NCI-H2029 treated with DMSO at 0.1 percent for 48 hours (cell line): ENCODE measurements at regions not wholly inside any gene's neighbourhood (a gene's known extent, or its start where the extent isn't known, plus 50 kb on each side); places are given as distances from the start of the nearest gene placed in this dataset.
A peak's percentile ranks its signal among the peaks of the same experiment; 100 is the strongest.

Source experiments
- DNase-seq: peaks from one replicate; lab custom pipeline; 2025; lab: John Stamatoyannopoulos, UW

DNA sequence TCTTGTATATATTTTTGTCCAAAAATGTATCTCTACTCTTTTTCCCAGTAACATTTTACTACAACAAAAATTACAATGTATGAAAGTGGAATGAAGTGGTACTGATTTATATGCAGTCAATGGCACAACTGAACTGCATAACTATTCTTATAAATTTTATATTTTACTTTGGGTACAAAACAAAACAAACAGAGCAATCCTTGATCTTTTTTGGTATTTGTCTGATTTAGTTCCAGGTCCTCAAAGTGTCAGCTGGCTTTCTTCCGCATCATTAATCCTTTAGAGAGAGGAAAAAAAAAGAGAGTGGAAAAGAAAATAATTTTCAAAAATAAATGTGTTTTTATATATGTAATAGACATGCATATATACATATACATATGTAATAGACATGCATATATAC is 252.4 kb upstream of the SLIT2 start:
- no peak for DNase-seq

- DNase-seq = no peak
Observed at GRCh38 chr4:19993242-19993641, 258.5 kb upstream of the SLIT2 start.

- DNase-seq = no peak
Observed at GRCh38 chr4:19992471-19993093, 259.1 kb upstream of the SLIT2 start.

DNA sequence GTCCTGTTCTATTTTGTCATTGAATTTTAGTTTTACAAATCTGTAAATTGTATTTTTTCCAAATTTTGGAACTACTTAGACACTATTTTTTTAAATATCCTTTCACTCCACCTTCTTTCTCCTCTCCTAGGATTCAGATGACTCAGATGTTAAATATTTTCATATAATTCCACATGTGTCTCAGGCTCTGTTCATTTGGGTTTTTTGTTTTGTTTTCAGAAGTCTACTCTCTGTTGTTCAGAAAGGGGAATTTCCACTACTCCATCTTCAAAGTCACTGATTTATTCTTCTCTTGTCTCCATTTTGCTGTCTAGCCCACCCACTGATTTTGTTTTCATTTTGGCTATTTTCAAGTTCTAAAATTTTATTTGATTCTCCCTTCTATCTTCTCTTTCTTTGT is 264.0 kb upstream of the SLIT2 start:
- DNase-seq = no peak

GRCh38 chr4:19983072-19983471 is 268.6 kb upstream of the SLIT2 start:
- no peak for DNase-seq

DNA sequence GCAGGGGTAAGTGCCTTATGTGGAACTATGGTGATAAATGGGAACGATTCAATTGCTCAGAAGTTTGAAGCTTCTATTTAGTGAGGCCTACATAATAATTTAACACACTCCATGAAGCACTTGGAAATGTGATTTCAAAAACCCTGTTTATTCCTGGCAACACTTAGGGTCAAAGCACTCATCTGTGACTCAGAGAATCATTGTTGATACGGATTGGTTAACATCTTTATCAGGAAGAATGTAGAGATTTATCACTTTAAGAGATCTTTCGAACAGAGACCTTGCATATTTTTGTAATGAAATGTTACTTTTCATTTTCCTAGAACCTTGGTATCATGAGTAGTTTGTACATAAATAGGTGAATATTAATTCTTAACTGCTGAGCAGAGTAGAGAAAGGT is 269.1 kb upstream of the SLIT2 start:
- DNase-seq = no peak

GRCh38 chr4:19971829-19972228 is 279.9 kb upstream of the SLIT2 start:
- DNase-seq = no peak

DNA sequence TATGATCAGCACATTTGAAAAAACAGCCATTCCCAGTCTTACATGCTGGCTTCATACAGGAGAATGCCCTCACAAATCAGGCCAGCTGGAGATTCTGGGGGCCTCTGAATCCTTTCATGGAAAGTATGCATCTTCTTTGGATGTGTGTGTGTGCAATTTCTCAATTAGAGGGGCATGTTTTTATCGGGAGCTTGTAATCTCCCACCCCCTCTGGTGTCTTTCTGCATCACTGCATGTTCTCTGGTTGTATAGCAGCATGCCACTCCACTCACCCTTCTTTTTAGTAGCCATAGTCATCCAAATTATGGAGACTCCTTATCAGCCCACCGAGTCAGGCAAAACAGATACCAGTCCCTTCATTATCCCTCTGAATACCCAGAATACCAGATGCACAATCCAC is 282.2 kb upstream of the SLIT2 start:
- no peak for DNase-seq

DNA sequence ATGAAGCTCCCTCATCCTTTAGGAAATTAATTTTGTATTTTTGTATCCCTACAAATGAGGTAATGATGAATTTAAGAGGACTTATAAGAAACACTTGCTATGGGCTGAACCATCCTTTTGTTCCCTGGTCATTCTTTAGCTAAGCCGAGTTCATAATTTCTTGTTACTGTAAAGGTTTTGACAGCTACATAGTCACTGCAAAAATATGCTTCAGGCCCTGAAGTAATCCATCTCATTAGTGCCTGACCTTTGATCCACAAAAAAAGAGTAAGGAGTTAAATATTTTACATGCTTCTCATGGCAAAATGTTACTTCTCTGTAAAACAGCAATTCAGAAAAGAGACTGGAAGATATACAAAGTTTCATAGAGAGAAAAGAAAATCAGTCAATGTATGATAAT is 290.6 kb upstream of the SLIT2 start:
- DNase-seq = no peak

DNA sequence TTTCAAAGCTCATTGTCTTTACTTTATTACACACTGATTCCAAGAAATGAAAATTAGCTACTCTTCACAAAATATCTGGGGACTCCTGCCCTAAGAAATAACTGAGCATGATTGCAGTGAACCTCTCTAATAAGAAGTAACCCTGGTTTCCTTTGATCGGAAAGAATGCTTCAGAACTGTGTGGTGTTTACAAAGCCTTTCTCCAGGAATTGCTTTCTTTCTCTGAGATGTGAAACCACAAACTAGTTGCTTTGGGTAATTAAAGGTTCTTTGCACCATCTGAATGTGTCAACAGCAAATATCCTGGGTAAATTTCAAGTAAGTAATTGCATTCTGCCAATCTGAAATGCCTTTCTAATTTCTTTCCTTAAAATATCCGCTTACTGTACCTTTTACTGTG is 292.9 kb upstream of the SLIT2 start:
- no peak for DNase-seq

DNA sequence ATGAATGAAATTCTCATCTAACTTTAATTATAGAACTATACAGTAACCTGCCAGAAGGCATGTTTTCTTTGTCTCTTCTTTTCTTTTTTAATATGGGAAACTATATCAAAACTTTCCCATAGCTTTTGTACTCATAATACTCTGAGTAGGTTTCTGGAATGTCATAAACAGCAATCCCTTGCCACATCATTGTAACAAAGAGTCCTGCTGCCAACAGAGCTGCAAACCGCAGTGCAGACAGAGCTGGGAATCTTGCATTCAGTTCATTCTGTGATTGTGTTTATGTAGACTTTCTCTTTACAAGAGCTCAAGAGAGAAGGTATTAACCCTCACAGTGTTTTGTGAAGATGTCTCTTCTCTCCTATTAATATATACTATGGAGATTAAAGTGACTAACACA is 304.4 kb upstream of the SLIT2 start:
- no peak for DNase-seq

DNA sequence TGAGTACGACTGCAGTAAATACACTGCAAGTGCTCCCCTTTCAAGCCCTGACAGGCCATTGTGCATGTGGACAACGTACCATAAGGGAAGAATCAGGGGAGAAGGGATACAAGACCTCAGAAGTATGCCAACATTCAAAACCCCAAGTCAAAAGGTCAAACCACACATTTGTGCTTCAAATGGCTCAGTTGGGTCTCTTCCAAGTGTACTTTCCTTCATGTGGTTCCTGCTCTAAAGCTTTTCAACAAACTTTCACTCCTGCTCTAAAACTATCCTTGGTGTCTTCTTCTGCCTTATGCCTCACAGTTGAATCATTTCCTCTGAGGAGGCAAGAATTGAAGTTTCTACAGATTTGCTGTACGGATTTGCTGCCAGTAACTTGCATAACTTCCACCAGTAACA is 305.7 kb upstream of the SLIT2 start:
- no peak for DNase-seq

DNA sequence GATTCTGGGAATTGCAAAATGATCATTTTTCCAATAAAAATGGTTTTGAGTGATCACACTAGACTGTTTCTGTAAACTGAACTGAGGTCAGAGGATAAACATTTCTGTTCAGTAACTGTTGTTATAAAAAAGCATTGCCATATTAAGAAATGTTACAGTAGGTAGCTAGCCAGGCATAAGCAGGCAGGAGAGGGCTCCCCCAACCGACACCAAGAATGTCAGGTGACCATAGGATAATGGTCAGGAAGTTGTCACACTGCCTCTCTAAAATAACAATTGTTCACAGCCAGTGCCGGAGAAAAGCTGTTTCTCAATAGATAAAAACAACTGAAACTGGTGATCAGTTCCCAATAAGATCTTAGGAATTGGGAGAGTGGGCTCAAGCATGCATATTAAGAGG is 306.2 kb upstream of the SLIT2 start:
- no peak for DNase-seq

DNA sequence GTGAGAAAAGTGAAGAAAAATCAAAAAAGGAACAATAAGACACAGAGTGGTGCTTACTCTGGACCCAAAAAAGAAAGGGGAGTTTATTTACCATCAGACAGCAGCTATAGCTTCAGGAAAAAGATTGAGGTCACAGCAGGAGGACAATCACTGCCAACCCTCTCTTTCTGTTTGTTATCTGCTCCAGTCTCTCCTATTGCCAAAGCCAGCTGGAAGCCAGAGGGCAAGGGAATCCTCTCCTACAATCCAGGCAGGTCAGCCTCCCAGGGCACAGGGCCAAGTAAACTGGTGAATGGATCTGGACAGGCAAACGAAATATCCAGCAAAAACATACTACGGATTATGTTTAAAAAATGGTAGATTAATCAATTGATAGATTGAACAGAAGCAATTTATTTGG is 306.9 kb upstream of the SLIT2 start:
- DNase-seq = peak; percentile 16

GRCh38 chr4:19944251-19944650 is 307.5 kb upstream of the SLIT2 start:
- DNase-seq = no peak

DNA sequence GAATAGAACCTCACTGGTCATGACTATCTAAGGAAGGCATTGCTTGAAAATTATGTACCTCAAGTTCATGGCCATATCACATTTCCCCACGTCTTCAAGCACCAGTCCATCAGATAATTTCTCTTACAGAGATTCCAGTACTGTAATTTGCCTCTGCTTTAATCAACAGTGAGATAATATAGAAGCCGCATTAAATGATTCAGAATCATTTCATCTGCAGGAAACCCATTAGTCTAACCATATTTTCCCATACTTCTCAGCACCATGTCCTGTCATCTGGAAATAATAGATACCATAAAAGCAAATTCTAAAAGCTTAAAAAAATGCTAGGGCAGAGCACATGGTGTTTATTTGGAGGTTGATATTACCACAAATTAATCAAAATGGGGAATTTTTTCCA is 310.3 kb upstream of the SLIT2 start:
- no peak for DNase-seq

DNA sequence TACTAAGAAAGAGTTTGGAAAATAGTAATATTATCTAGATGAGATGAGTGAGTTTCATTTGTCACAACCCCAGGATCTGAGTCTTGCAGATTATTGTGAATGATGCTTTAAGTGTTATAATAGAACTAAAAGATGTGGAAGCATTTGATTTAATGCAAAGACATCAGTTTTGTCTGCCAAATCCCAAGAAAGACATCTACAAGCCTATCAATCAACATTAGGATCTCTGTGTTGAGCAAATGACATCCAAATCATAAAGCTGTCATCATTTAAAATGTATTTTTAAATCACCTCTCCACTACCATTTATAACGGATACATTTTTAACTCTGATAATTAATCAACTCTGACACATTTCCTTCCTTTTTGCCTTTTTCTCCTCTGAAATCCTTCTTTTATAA is 310.8 kb upstream of the SLIT2 start:
- no peak for DNase-seq

GRCh38 chr4:19936476-19936875 is 315.2 kb upstream of the SLIT2 start:
- no peak for DNase-seq

GRCh38 chr4:19930742-19931141 is 321.0 kb upstream of the SLIT2 start:
- no peak for DNase-seq

- no peak for DNase-seq
Observed at GRCh38 chr4:19927381-19927780, 324.3 kb upstream of the SLIT2 start.

DNA sequence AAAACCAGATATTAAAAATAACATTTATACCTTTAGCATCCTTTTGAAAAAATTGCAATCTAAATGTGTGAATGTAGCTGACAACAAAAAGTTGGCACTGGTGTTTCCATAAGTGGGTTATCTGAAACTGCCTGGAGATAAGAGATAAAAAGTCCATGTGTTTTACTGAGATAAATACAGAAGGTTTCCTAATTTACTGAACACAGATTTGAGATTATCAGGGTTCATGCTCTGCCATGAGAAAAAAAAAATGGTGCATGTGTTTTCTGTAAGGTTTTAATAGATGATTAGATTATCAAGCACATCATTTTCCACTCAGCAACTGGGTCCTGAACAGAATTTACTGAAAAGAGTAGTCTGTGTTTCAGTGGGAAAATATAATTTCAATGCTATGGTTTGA is 326.2 kb upstream of the SLIT2 start:
- DNase-seq = no peak

- no peak for DNase-seq
Observed at GRCh38 chr4:19924761-19925160, 326.9 kb upstream of the SLIT2 start.

- DNase-seq = no peak
Observed at GRCh38 chr4:19915276-19915675, 336.4 kb upstream of the SLIT2 start.

DNA sequence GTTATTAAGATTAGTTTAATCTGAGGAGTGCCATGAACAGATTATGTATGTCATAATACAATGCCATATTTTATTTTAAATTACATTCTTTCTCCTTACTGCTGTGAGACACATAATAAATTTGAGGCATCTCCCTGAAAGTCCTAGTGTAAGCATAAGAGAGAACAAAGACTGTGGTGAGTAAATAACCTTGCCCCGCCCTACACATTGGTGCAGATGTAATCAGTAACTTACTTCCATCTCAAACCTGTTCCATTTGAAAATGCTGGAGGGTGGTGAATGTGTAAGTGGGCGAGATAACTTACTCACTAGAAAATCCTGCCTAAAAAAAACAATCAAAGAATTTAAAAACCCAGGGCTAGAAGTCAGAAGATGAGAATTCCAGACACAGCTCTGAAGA is 338.1 kb upstream of the SLIT2 start:
- DNase-seq = no peak
